ENCODE measurements at regions not wholly inside any gene's neighbourhood (a gene's known extent, or its start where the extent isn't known, plus 50 kb on each side); places are given as distances from the start of the nearest gene placed in this dataset.

GRCh38 chr1:163797816-163798215, 476.1 kb downstream of the NUF2 start:
- intact Hi-C loops (cut with DNase I) = no loop called here
- no peak overlapping the region for H3K4me3 ChIP-seq
- TF ChIP-seq CTCF (IDR thresholded peaks at IDR 0.05) = no peak
- TF ChIP-seq POLR2A (IDR thresholded peaks at IDR 0.05) = no peak
- TF ChIP-seq POLR2AphosphoS5 (IDR thresholded peaks at IDR 0.05) = no peak
- H3K4me1 ChIP-seq (replicated peaks) = no peaks in the 10 kb centered on the region
- no peaks in the 10 kb centered on the region for H3K27me3 ChIP-seq (replicated peaks; ENCODE audit: insufficient read depth)
- no peaks in the 10 kb centered on the region for H3K36me3 ChIP-seq
- no peak for DNase-seq (ENCODE audit: low spot score)
- H3K27ac ChIP-seq = no peak overlapping the region
- no peaks in the 10 kb centered on the region for H3K9me3 ChIP-seq

GRCh38 chr1:163799190-163799805, 477.5 kb downstream of the NUF2 start:
- no peak overlapping the region for H3K4me3 ChIP-seq
- DNase-seq (ENCODE audit: low spot score) = no peak
- H3K36me3 ChIP-seq = no peaks in the 10 kb centered on the region
- H3K9me3 ChIP-seq = no peaks in the 10 kb centered on the region
- intact Hi-C loops (cut with DNase I) = no loop called here
- no peak overlapping the region for H3K27ac ChIP-seq
- H3K4me1 ChIP-seq (replicated peaks) = no peaks in the 10 kb centered on the region
- H3K27me3 ChIP-seq (replicated peaks; ENCODE audit: insufficient read depth) = no peaks in the 10 kb centered on the region
- WGBS = 71% methylated on average over 6 of the region's 6 CpGs
- TF ChIP-seq POLR2A (IDR thresholded peaks at IDR 0.05) = no peak
- no peak for TF ChIP-seq POLR2AphosphoS5 (IDR thresholded peaks at IDR 0.05)
- TF ChIP-seq CTCF (IDR thresholded peaks at IDR 0.05) = no peak

- Histone ChIP-seq H3K27ac (no peak overlapping the region), H3K27me3 (replicated peaks; ENCODE audit: insufficient read depth) (no peaks in the 10 kb centered on the region), H3K4me3 (no peak overlapping the region), H3K9me3 (no peaks in the 10 kb centered on the region), H3K36me3 (no peaks in the 10 kb centered on the region), H3K4me1 (replicated peaks) (no peaks in the 10 kb centered on the region)
- 52% methylated on average over 3 of the region's 3 CpGs for WGBS
- intact Hi-C loops (cut with DNase I) = no loop called here
- no peak for DNase-seq (ENCODE audit: low spot score)
- TF ChIP-seq POLR2AphosphoS5 (IDR thresholded peaks at IDR 0.05) = no peak
Observed at GRCh38 chr1:163807331-163808049, 485.7 kb downstream of the NUF2 start.

GRCh38 chr1:163813251-163813650, 491.5 kb downstream of the NUF2 start:
- no peaks in the 10 kb centered on the region for H3K27me3 ChIP-seq (replicated peaks; ENCODE audit: insufficient read depth)
- H3K9me3 ChIP-seq = no peaks in the 10 kb centered on the region
- no peaks in the 10 kb centered on the region for H3K4me1 ChIP-seq (replicated peaks)
- no peaks in the 10 kb centered on the region for H3K36me3 ChIP-seq
- WGBS = 93% methylated on average over 2 of the region's 2 CpGs
- H3K27ac ChIP-seq = no peak overlapping the region
- DNase-seq (ENCODE audit: low spot score) = no peak
- H3K4me3 ChIP-seq = no peak overlapping the region
- TF ChIP-seq POLR2A (IDR thresholded peaks at IDR 0.05) (no peak), CTCF (IDR thresholded peaks at IDR 0.05) (no peak), POLR2AphosphoS5 (IDR thresholded peaks at IDR 0.05) (no peak)
- intact Hi-C loops (cut with DNase I) = no loop called here

- Histone ChIP-seq H3K27me3 (replicated peaks; ENCODE audit: insufficient read depth) (no peaks in the 10 kb centered on the region), H3K9me3 (no peaks in the 10 kb centered on the region), H3K36me3 (no peaks in the 10 kb centered on the region), H3K27ac (no peak overlapping the region), H3K4me1 (replicated peaks) (no peaks in the 10 kb centered on the region), H3K4me3 (no peak overlapping the region)
- TF ChIP-seq POLR2A (IDR thresholded peaks at IDR 0.05) (no peak), POLR2AphosphoS5 (IDR thresholded peaks at IDR 0.05) (no peak), CTCF (IDR thresholded peaks at IDR 0.05) (no peak)
- intact Hi-C loops (cut with DNase I) = no loop called here
- no peak for DNase-seq (ENCODE audit: low spot score)
Observed at GRCh38 chr1:163820226-163820625, 498.5 kb downstream of the NUF2 start.

Measured in prostate gland (tissue), 2 donors.